ENCODE measurements at regions not wholly inside any gene's neighbourhood (a gene's known extent, or its start where the extent isn't known, plus 50 kb on each side); places are given as distances from the start of the nearest gene placed in this dataset.

DNA sequence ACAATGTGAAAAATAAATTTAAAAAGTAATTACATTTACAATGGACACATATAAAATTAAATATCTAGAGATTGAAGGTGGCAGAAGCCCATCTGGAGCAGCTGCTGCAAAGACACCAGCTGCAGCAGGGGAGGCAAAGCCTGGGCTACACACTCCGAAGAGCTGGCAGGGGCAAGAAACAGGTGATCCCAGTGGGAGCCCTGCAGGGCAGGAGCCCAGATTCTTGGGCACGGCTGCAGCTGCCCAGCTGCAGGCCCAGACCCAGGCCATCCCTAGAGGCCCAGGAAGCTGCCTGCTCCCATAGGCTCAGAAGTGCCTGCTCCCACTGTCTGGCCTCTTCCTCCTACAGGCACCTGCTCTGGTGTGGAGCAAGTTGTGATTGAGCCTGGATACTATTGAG is 1547.9 kb upstream of the SPRY2 start:
- in situ Hi-C loops (cut with MboI) (no loop called here), intact Hi-C loops (cut with micrococcal nuclease; ENCODE audit: unreplicated experiment) (no loop called here)
- ChIA-PET SMC1A (ENCODE audit: uncharacterized antibody, unreplicated experiment) (interaction anchor here (0.6 to 1.5 kb wide), 2 partner anchors 13 to 107 kb away, joined by 3 read pairs; no protein-coding TSS in a partner anchor), POLR2A (interaction anchor here (0.6 kb wide), 1 partner anchor 312 kb away, joined by 3 read pairs; no protein-coding TSS in a partner anchor), RAD21 (ENCODE audit: unreplicated experiment) (no interaction called here), CTCF (no interaction called here)
- BruUV-seq (replicated peaks), result no TSS peak
- H3K27me3 ChIP-seq (replicated peaks in 1 of 2; ENCODE audit: control insufficient read depth in 2 of 2, insufficient read depth in 2 of 2, low read length in 1 of 2), result no peaks in the 10 kb centered on the region
- 0% methylated on average over 2 of the region's 2 CpGs for WGBS (ENCODE audit: insufficient coverage, insufficient replicate concordance, low lambda C conversion rate, missing lambda C conversion rate)
- DNase-seq (ENCODE audit: low read depth, low spot score), result no peak
- no peak overlapping the region for H3K4me3 ChIP-seq
- H3K36me3 ChIP-seq (ENCODE audit: control insufficient read depth in 2 of 2, insufficient read depth in 2 of 2, low read length in 1 of 2), result no peaks in the 10 kb centered on the region
- TF ChIP-seq MTA2 (IDR thresholded peaks at IDR 0.05; ENCODE audit: low read depth) (no peak), IRF5 (IDR thresholded peaks at IDR 0.05; ENCODE audit: borderline replicate concordance) (no peak), ZNF274 (IDR thresholded peaks at IDR 0.05; ENCODE audit: insufficient read depth, insufficient read length) (no peak), GABPA (IDR thresholded peaks at IDR 0.05; ENCODE audit: low read depth) (no peak), NR2C2 (IDR thresholded peaks at IDR 0.05; ENCODE audit: borderline replicate concordance, control insufficient read depth, insufficient read length, low read depth) (no peak), POLR2AphosphoS5 (IDR thresholded peaks at IDR 0.05; ENCODE audit: low read length) (no peak)
- TF ChIP-seq, protein P1, sequence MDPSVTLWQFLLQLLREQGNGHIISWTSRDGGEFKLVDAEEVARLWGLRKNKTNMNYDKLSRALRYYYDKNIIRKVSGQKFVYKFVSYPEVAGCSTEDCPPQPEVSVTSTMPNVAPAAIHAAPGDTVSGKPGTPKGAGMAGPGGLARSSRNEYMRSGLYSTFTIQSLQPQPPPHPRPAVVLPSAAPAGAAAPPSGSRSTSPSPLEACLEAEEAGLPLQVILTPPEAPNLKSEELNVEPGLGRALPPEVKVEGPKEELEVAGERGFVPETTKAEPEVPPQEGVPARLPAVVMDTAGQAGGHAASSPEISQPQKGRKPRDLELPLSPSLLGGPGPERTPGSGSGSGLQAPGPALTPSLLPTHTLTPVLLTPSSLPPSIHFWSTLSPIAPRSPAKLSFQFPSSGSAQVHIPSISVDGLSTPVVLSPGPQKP (IDR thresholded peaks at IDR 0.05; ENCODE audit: low read depth, low read length), result no peak
- H4K20me1 ChIP-seq (ENCODE audit: control insufficient read depth, insufficient read depth), result no peaks in the 10 kb centered on the region
- no peak overlapping the region for H3K27ac ChIP-seq (ENCODE audit: control insufficient read depth, insufficient read depth)
- FAIRE-seq, result no peak
- H3K9me3 ChIP-seq (replicated peaks; ENCODE audit: control insufficient read depth, insufficient read depth, low read length), result no peaks in the 10 kb centered on the region
- no peak overlapping the region for H3K4me2 ChIP-seq (ENCODE audit: control insufficient read depth, insufficient read depth)
- H3K4me1 ChIP-seq (ENCODE audit: control insufficient read depth, insufficient read depth, low read length), result no peaks in the 10 kb centered on the region
- no peak overlapping the region for H2AFZ ChIP-seq (ENCODE audit: control insufficient read depth, low read depth, low read length)
- ATAC-seq, result no peak
- H3K9ac ChIP-seq (ENCODE audit: control insufficient read depth, insufficient read depth, low read length), result no peak overlapping the region
- no peaks in the 10 kb centered on the region for H3K79me2 ChIP-seq (ENCODE audit: control insufficient read depth, insufficient read depth, low read length)

All from GM12878 (cell line).